K562 (cell line): ENCODE measurements at regions not wholly inside any gene's neighbourhood (a gene's known extent, or its start where the extent isn't known, plus 50 kb on each side); places are given as distances from the start of the nearest gene placed in this dataset.

Experiments
- ATAC-seq: fragments of 200-7000 bp; cut with Tn5 transposase; 3 replicates; pipeline ENCODE4 v1.9.1; 2020; ENCODE audit warnings: moderate library complexity
- BruUV-seq: library from RNA; stranded (reverse); fragments of 400-500 nt; replicated peaks from 2 replicates; lab custom pipeline; 2021; lab: Mats Ljungman, UMichigan
- CTCF ChIA-PET: fragments of 300-600 bp; formaldehyde crosslinking; extraction: SDS; loops from one replicate; lab custom pipeline; 2021; ENCODE audit warnings: low intra/inter-chr PET ratio; lab: Yijun Ruan, JAX
- POLR2A ChIA-PET: fragments of 300-600, 350-650 bp; sonication (Branson Sonifier 250); formaldehyde crosslinking; extraction: SDS; loops from one replicate; lab custom pipeline; 2021; ENCODE audit warnings: antibody characterized with exemption, inconsistent platforms; lab: Yijun Ruan, JAX
- DNase-seq, 4 experiments: peaks; one replicate each; pipeline versions ENCODE4 v3.0.0 to v3.0.0-alpha.2; 2011 to 2018; ENCODE audit warnings: low spot score in 3 of 4, mixed read lengths in 3 of 4; ENCODE audit errors: extremely low read depth in 1 of 4
- FAIRE-seq: peaks from 2 replicates; lab custom pipeline; 2011; peaks lifted over from hg19 to GRCh38; lab: Jason Lieb, UNC
- H2AFZ ChIP-seq: 2 replicates; pipeline ENCODE4 v1.6.0; 2011; ENCODE audit warnings: low read depth, low read length, control low read depth, inconsistent platforms
- H3K27ac ChIP-seq: fragments of 200-600 bp; 3 replicates; pipeline ENCODE4 v1.8.0; 2011; ENCODE audit warnings: low read depth, mild to moderate bottlenecking, control low read depth, inconsistent platforms, low read length, moderate library complexity, mixed read lengths; ENCODE audit errors: extremely low read depth
- H3K27me3 ChIP-seq, 2 experiments: fragments of 300-600 bp in 1 of 2; 2 replicates in 1 of 2; 3 replicates in 1 of 2; pipeline versions ENCODE4 v1.6.0 to v1.8.0; 2011; ENCODE audit warnings: inconsistent platforms in 2 of 2, low read length in 2 of 2, mild to moderate bottlenecking in 1 of 2, mixed read lengths in 1 of 2, moderate library complexity in 1 of 2; ENCODE audit not compliant: control insufficient read depth in 2 of 2, insufficient read depth in 2 of 2
- H3K36me3 ChIP-seq: fragments of 300-600 bp; 3 replicates; pipeline ENCODE4 v1.8.0; 2011; ENCODE audit warnings: mild to moderate bottlenecking, low read length, inconsistent platforms; ENCODE audit not compliant: control insufficient read depth, insufficient read depth
- H3K4me1 ChIP-seq, 2 experiments: fragments of 200-600 bp in 1 of 2; replicated peaks in 1 of 2; 2 replicates in 1 of 2; 3 replicates in 1 of 2; pipeline versions ENCODE4 v1.5.1 to v1.8.0; 2011; ENCODE audit warnings: inconsistent platforms in 2 of 2, low read length in 2 of 2, mild to moderate bottlenecking in 1 of 2, mixed read lengths in 1 of 2, moderate library complexity in 1 of 2; ENCODE audit not compliant: control insufficient read depth in 2 of 2, insufficient read depth in 2 of 2
- H3K4me2 ChIP-seq: 2 replicates; pipeline ENCODE4 v1.6.1; 2011; ENCODE audit warnings: low read length, control low read depth, inconsistent platforms, mixed read lengths; ENCODE audit not compliant: insufficient read depth
- H3K4me3 ChIP-seq: fragments of 200-600 bp; sonication (generic), shearing (Covaris generic); 2 replicates; pipeline ENCODE4 v1.5.1; 2016; ENCODE audit warnings: control low read depth, inconsistent platforms
- H3K79me2 ChIP-seq: fragments of 200-600 bp; 3 replicates; pipeline ENCODE4 v1.8.0; 2011; ENCODE audit warnings: low read length, inconsistent platforms; ENCODE audit not compliant: control insufficient read depth, insufficient read depth
- H3K9ac ChIP-seq, 2 experiments: 2 replicates each; pipeline versions ENCODE4 v1.6.0 to v1.6.1; 2011; ENCODE audit warnings: low read depth in 2 of 2, low read length in 2 of 2, control low read depth in 1 of 2, inconsistent platforms in 1 of 2, mild to moderate bottlenecking in 1 of 2, mixed read lengths in 1 of 2; ENCODE audit not compliant: insufficient read depth in 1 of 2
- H3K9me1 ChIP-seq: one replicate; pipeline ENCODE4 v1.6.0; 2011; ENCODE audit warnings: inconsistent platforms, mild to moderate bottlenecking, low read length, moderate library complexity; ENCODE audit not compliant: control insufficient read depth, insufficient read depth
- H3K9me3 ChIP-seq: replicated peaks from 2 replicates; pipeline ENCODE4 v1.5.1; 2011; ENCODE audit warnings: low read depth, low read length, inconsistent platforms; ENCODE audit not compliant: control insufficient read depth, insufficient read depth
- H4K20me1 ChIP-seq: replicated peaks from 2 replicates; pipeline ENCODE4 v1.6.1; 2011; ENCODE audit warnings: low read length, inconsistent platforms, mixed read lengths; ENCODE audit not compliant: control insufficient read depth, insufficient read depth
- RREB1 ChIP-seq: fragments of 250-450 bp; sonication (Bioruptor Pico); IDR thresholded peaks from 2 replicates; pipeline ENCODE4 v1.4.0; 2020
- in situ Hi-C: fragments of 300-500 bp; cut with MboI; formaldehyde crosslinking; loops from 4 replicates; pipeline ENCODE4 v1.15.0; 2018; ENCODE audit warnings: inconsistent platforms, mixed read lengths
- intact Hi-C: fragments of 100-400 bp; cut with micrococcal nuclease; formaldehyde crosslinking; loops from 2 replicates; pipeline ENCODE4 v1.14.2; 2022

DNA sequence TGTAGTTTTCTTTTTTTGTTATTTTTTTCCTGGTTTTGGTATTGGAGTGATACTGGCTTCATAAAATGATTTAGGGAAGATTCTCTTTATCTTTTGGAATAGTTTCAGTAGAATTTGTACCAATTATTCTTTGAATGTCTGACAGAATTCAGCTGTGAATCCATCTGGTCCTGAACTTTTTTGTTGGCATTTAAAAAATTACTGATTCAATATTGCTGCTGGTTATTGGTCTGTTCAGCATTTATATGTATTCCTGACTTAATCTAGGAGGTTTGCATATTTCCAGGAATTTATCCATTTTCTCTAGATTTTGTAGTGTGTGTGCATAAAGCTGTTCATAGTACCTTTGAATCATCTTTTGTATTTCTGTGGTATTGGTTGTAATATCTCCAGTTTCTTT lies 100.2 kb downstream of the NXNL2 start:
- H3K79me2 ChIP-seq: no peaks in the 10 kb centered on the region
- no TSS peak for BruUV-seq
- no peaks in the 10 kb centered on the region for H3K4me1 ChIP-seq
- no peak overlapping the region for H2AFZ ChIP-seq
- no peak overlapping the region for H3K4me3 ChIP-seq
- no peak overlapping the region for H3K4me2 ChIP-seq
- H3K9me1 ChIP-seq: no peaks in the 10 kb centered on the region
- FAIRE-seq (no peak), DNase-seq (no peak), ATAC-seq (no peak)
- H3K27ac ChIP-seq: no peak overlapping the region
- no peaks in the 10 kb centered on the region for H3K27me3 ChIP-seq
- in situ Hi-C loops (no loop called here), intact Hi-C loops (no loop called here)
- ChIA-PET CTCF (no interaction called here), POLR2A (no interaction called here)
- H4K20me1 ChIP-seq: no peaks in the 10 kb centered on the region
- H3K9me3 ChIP-seq: no peaks in the 10 kb centered on the region
- no peaks in the 10 kb centered on the region for H3K36me3 ChIP-seq
- TF ChIP-seq RREB1 (CRISPR knock-in tag): no peak
- H3K9ac ChIP-seq: no peak overlapping the region
